Heart right ventricle (tissue), 16 donors: ENCODE measurements at regions not wholly inside any gene's neighbourhood (a gene's known extent, or its start where the extent isn't known, plus 50 kb on each side); places are given as distances from the start of the nearest gene placed in this dataset.

Experiments used
- ATAC-seq, 8 donors: fragments of 200-7000 bp; cut with Tn5 transposase; one replicate each; pipeline ENCODE4 v1.9.1; 2020; ENCODE audit warnings: mild to moderate bottlenecking in 8 of 8, moderate library complexity in 8 of 8, moderate number of reproducible peaks in 1 of 8
- DNase-seq, 2 donors: peaks; one replicate each; pipeline ENCODE4 v3.0.0-alpha.2; 2020
- H3K27ac ChIP-seq, 10 donors: fragments of 200-600 bp; sonication (generic) in 2 of 10; one replicate each; pipeline versions ENCODE4 v1.5.0 to v1.8.0; 2020 to 2022; ENCODE audit warnings: mild to moderate bottlenecking in 3 of 10
- H3K27me3 ChIP-seq, 7 donors: fragments of 200-600 bp; one replicate each; pipeline ENCODE4 v1.8.0; 2021 to 2022; ENCODE audit warnings: mild to moderate bottlenecking in 2 of 7
- H3K36me3 ChIP-seq, 9 donors: fragments of 200-600 bp; sonication (generic) in 1 of 9; one replicate each; pipeline versions ENCODE4 v1.5.0 to v1.8.0; 2020 to 2022; ENCODE audit warnings: mild to moderate bottlenecking in 2 of 9
- H3K4me1 ChIP-seq, 9 donors: fragments of 200-600 bp; sonication (generic) in 1 of 9; one replicate each; pipeline versions ENCODE4 v1.5.0 to v1.8.0; 2020 to 2022; ENCODE audit warnings: mild to moderate bottlenecking in 4 of 9
- H3K4me3 ChIP-seq, 10 donors: fragments of 200-600 bp; sonication (generic) in 2 of 10; one replicate each; pipeline versions ENCODE4 v1.5.0 to v1.8.0; 2020 to 2022; ENCODE audit warnings: mild to moderate bottlenecking in 7 of 10, moderate library complexity in 2 of 10
- H3K9me3 ChIP-seq, 11 donors: fragments of 200-600 bp in 10 of 11; sonication (generic) in 2 of 11; one replicate each; pipeline versions ENCODE4 v1.5.0 to v1.8.0; 2013 to 2022; ENCODE audit warnings: mild to moderate bottlenecking in 2 of 11, control low read depth in 1 of 11, moderate library complexity in 1 of 11
- CTCF ChIP-seq, 9 donors: fragments of 200-600 bp; sonication (generic) in 2 of 9; IDR thresholded peaks; one replicate each; pipeline versions ENCODE4 v1.5.0 to v1.8.0; 2021 to 2022; ENCODE audit warnings: antibody characterized with exemption in 9 of 9, mild to moderate bottlenecking in 5 of 9, moderate library complexity in 1 of 9
- WGBS, 2 donors: extraction: QIAGEN DNeasy Blood & Tissue Kit; methylation state at CpG; one replicate each; pipeline ENCODE4 v1.1.7; 2013; ENCODE audit warnings: inconsistent platforms in 1 of 2; 5-methylcytosine and 5-hydroxymethylcytosine counted together
- intact Hi-C, 10 donors: fragments of 100-400 bp; cut with DNase I; formaldehyde crosslinking; loops; one replicate each; pipeline versions ENCODE4 v1.11.1 to v1.14.2; 2022
- donor health status: Arrhythmogenic right ventricular cardiomyopathy.
- donor health status: ischemic (EF 13 %, LVEDD 7.1; RV severe dilation, severe dysfunction).
- donor health status: healthy with polysubstance abuse.
- donor health status: DM: no; HTN: yes; CAD: no.
- donor health status: DM: no; HTN: no; CAD: no.
- donor health status: ischemic (EF 25% LVEDD 6.9; RV normal size, moderate dysfunction).
- donor health status: ischemic (EF 25% LVEDD 5.7; RV mildly dilated, moderate dysfunction).
- donor health status: healthy.
- donor health status: DM: yes; HTN: yes; CAD: no.
- donor health status: Ischemic cardiomyopathy.
- donor health status: ischemic (EF 35%, LVEDD 5.7; RV mildly dilated, moderate dysfunction).
- donor health status: nonischemic (EF 11% LVEDD 7.7; RV severe dilation, severe dysfunction).
- donor health status: DM: yes; HTN: yes; CAD: no.
- donor health status: PGD.
- donor health status: ischemic (EF 29% LVEDD 5.4; RV normal size, mild dysfunction).
- donor health status: nonischemic (EF 23%, LVEDD 6.1; RV moderate dilation, normal function).

GRCh38 chr6:145245119-145245518 lies 490.2 kb downstream of the EPM2A start:
- Histone ChIP-seq H3K4me3 (no peak overlapping the region), H3K4me1 (no peaks in the 10 kb centered on the region), H3K36me3 (no peaks in the 10 kb centered on the region), H3K27ac (no peak overlapping the region), H3K9me3 (no peaks in the 10 kb centered on the region), H3K27me3 (peaks cover 0 to 4% (median 0%) of the 10 kb centered on the region in 7 donors)
- DNase-seq: no peak
- no peak for TF ChIP-seq CTCF (IDR thresholded peaks at IDR 0.05)
- WGBS, 2 donors: 46 to 56% methylated on average over 4 of the region's 4 CpGs
- ATAC-seq: peak in 2 of 8 donors; percentile 31 to 34
- intact Hi-C loops: no loop called here

GRCh38 chr6:145247692-145248419 lies 487.5 kb downstream of the EPM2A start:
- H3K27me3 ChIP-seq: no peaks in the 10 kb centered on the region
- intact Hi-C loops: no loop called here
- H3K4me3 ChIP-seq: no peak overlapping the region
- no peaks in the 10 kb centered on the region for H3K36me3 ChIP-seq
- no peak for TF ChIP-seq CTCF (IDR thresholded peaks at IDR 0.05)
- H3K9me3 ChIP-seq: no peaks in the 10 kb centered on the region
- WGBS, 2 donors: 58 to 68% methylated on average over 6 of the region's 6 CpGs
- H3K27ac ChIP-seq: no peak overlapping the region
- DNase-seq: no peak
- no peak for ATAC-seq
- no peaks in the 10 kb centered on the region for H3K4me1 ChIP-seq

GRCh38 chr6:145250436-145250835 lies 484.9 kb downstream of the EPM2A start:
- Histone ChIP-seq H3K27me3 (no peaks in the 10 kb centered on the region), H3K27ac (no peak overlapping the region), H3K9me3 (no peaks in the 10 kb centered on the region), H3K4me1 (no peaks in the 10 kb centered on the region), H3K4me3 (no peak overlapping the region), H3K36me3 (no peaks in the 10 kb centered on the region)
- ATAC-seq (no peak), DNase-seq (no peak)
- 70 to 74% methylated on average over 3 of the region's 3 CpGs for WGBS, 2 donors
- intact Hi-C loops: no loop called here
- no peak for TF ChIP-seq CTCF (IDR thresholded peaks at IDR 0.05)

GRCh38 chr6:145252737-145253136 lies 482.6 kb downstream of the EPM2A start:
- ATAC-seq (no peak), DNase-seq (no peak)
- TF ChIP-seq CTCF (IDR thresholded peaks at IDR 0.05): no peak
- Histone ChIP-seq H3K27me3 (no peaks in the 10 kb centered on the region), H3K27ac (no peak overlapping the region), H3K4me3 (no peak overlapping the region), H3K36me3 (no peaks in the 10 kb centered on the region), H3K9me3 (no peaks in the 10 kb centered on the region), H3K4me1 (no peaks in the 10 kb centered on the region)
- intact Hi-C loops: no loop called here
